ENCODE measurements at regions not wholly inside any gene's neighbourhood (a gene's known extent, or its start where the extent isn't known, plus 50 kb on each side); places are given as distances from the start of the nearest gene placed in this dataset.

- FAIRE-seq (no peak), DNase-seq (ENCODE audit: low read depth) (no peak)
- TF ChIP-seq EZH2 (IDR thresholded peaks at IDR 0.05; ENCODE audit: insufficient read depth, low read length) = no peak
- no peak for TF ChIP-seq CTCF (IDR thresholded peaks at IDR 0.05; ENCODE audit: insufficient read depth, low read depth, low read length)
- H3K9ac ChIP-seq (ENCODE audit: low read length) = no peak overlapping the region
- Mint-ChIP-seq H3K4me3 (ENCODE audit: unreplicated experiment) (no peak overlapping the region), H3K9me3 (ENCODE audit: unreplicated experiment) (no peaks in the 10 kb centered on the region), H3K27ac (ENCODE audit: unreplicated experiment) (no peak overlapping the region), H3K27me3 (ENCODE audit: low read depth, unreplicated experiment) (peaks cover 62% of the 10 kb centered on the region), H3K36me3 (ENCODE audit: low read depth, unreplicated experiment) (no peaks in the 10 kb centered on the region), H3K4me1 (ENCODE audit: low read depth, unreplicated experiment) (no peaks in the 10 kb centered on the region)
- no peaks in the 10 kb centered on the region for H3K9me3 ChIP-seq (ENCODE audit: insufficient read depth, low read depth, low read length)
- H3K4me3 ChIP-seq (ENCODE audit: insufficient read depth, low read depth, low read length) = no peak overlapping the region
- no peaks in the 10 kb centered on the region for H4K20me1 ChIP-seq (ENCODE audit: insufficient read depth, low read length)
- H2AFZ ChIP-seq (ENCODE audit: low read depth, low read length) = no peak overlapping the region
- no peaks in the 10 kb centered on the region for H3K36me3 ChIP-seq (ENCODE audit: insufficient read depth, low read length)
- no peak overlapping the region for H3K4me2 ChIP-seq (ENCODE audit: low read length)
- H3K27ac ChIP-seq (ENCODE audit: low read depth, low read length) = no peak overlapping the region
- H3K4me1 ChIP-seq (ENCODE audit: insufficient read depth, low read length) = no peaks in the 10 kb centered on the region
- H3K27me3 ChIP-seq (ENCODE audit: insufficient read depth, low read length) = peaks cover 22% of the 10 kb centered on the region
- no peaks in the 10 kb centered on the region for H3K79me2 ChIP-seq (ENCODE audit: insufficient read depth, low read length)
Observed at GRCh38 chr1:22317231-22317919, 134.3 kb upstream of the ZBTB40 start.

GRCh38 chr1:22317920-22318243 is 133.8 kb upstream of the ZBTB40 start:
- no peak overlapping the region for H2AFZ ChIP-seq (ENCODE audit: low read depth, low read length)
- no peak overlapping the region for H3K9ac ChIP-seq (ENCODE audit: low read length)
- peaks cover 58% of the 10 kb centered on the region for H3K27me3 Mint-ChIP-seq (ENCODE audit: low read depth, unreplicated experiment)
- TF ChIP-seq CTCF (IDR thresholded peaks at IDR 0.05; ENCODE audit: insufficient read depth, low read depth, low read length) = no peak
- H3K4me3 Mint-ChIP-seq (ENCODE audit: unreplicated experiment) = no peak overlapping the region
- H3K4me2 ChIP-seq (ENCODE audit: low read length) = no peak overlapping the region
- no peak overlapping the region for H3K27ac ChIP-seq (ENCODE audit: low read depth, low read length)
- no peaks in the 10 kb centered on the region for H3K36me3 Mint-ChIP-seq (ENCODE audit: low read depth, unreplicated experiment)
- no peaks in the 10 kb centered on the region for H3K79me2 ChIP-seq (ENCODE audit: insufficient read depth, low read length)
- H3K4me3 ChIP-seq (ENCODE audit: insufficient read depth, low read depth, low read length) = no peak overlapping the region
- DNase-seq (ENCODE audit: low read depth) = no peak
- H3K27ac Mint-ChIP-seq (ENCODE audit: unreplicated experiment) = no peak overlapping the region
- no peaks in the 10 kb centered on the region for H3K4me1 Mint-ChIP-seq (ENCODE audit: low read depth, unreplicated experiment)
- FAIRE-seq = no peak
- peaks cover 22% of the 10 kb centered on the region for H3K27me3 ChIP-seq (ENCODE audit: insufficient read depth, low read length)
- no peaks in the 10 kb centered on the region for H3K9me3 Mint-ChIP-seq (ENCODE audit: unreplicated experiment)
- no peaks in the 10 kb centered on the region for H3K36me3 ChIP-seq (ENCODE audit: insufficient read depth, low read length)
- no peaks in the 10 kb centered on the region for H3K4me1 ChIP-seq (ENCODE audit: insufficient read depth, low read length)
- H3K9me3 ChIP-seq (ENCODE audit: insufficient read depth, low read depth, low read length) = no peaks in the 10 kb centered on the region
- H4K20me1 ChIP-seq (ENCODE audit: insufficient read depth, low read length) = no peaks in the 10 kb centered on the region

- H3K4me1 Mint-ChIP-seq (ENCODE audit: low read depth, unreplicated experiment) = no peaks in the 10 kb centered on the region
- H3K27ac Mint-ChIP-seq (ENCODE audit: unreplicated experiment) = no peak overlapping the region
- Histone ChIP-seq H3K79me2 (ENCODE audit: insufficient read depth, low read length) (no peaks in the 10 kb centered on the region), H4K20me1 (ENCODE audit: insufficient read depth, low read length) (no peaks in the 10 kb centered on the region), H3K4me2 (ENCODE audit: low read length) (no peak overlapping the region), H3K9ac (ENCODE audit: low read length) (no peak overlapping the region), H3K9me3 (ENCODE audit: insufficient read depth, low read depth, low read length) (no peaks in the 10 kb centered on the region), H3K27me3 (ENCODE audit: insufficient read depth, low read length) (peaks cover 20% of the 10 kb centered on the region), H2AFZ (ENCODE audit: low read depth, low read length) (no peak overlapping the region), H3K4me3 (ENCODE audit: insufficient read depth, low read depth, low read length) (no peak overlapping the region), H3K36me3 (ENCODE audit: insufficient read depth, low read length) (no peaks in the 10 kb centered on the region), H3K4me1 (ENCODE audit: insufficient read depth, low read length) (no peaks in the 10 kb centered on the region), H3K27ac (ENCODE audit: low read depth, low read length) (no peak overlapping the region)
- H3K9me3 Mint-ChIP-seq (ENCODE audit: unreplicated experiment) = no peaks in the 10 kb centered on the region
- peaks cover 57% of the 10 kb centered on the region for H3K27me3 Mint-ChIP-seq (ENCODE audit: low read depth, unreplicated experiment)
- TF ChIP-seq EZH2 (IDR thresholded peaks at IDR 0.05; ENCODE audit: insufficient read depth, low read length) (peak; percentile 46), CTCF (IDR thresholded peaks at IDR 0.05; ENCODE audit: insufficient read depth, low read depth, low read length) (no peak)
- no peaks in the 10 kb centered on the region for H3K36me3 Mint-ChIP-seq (ENCODE audit: low read depth, unreplicated experiment)
- no peak for FAIRE-seq
- no peak for DNase-seq (ENCODE audit: low read depth)
- H3K4me3 Mint-ChIP-seq (ENCODE audit: unreplicated experiment) = no peak overlapping the region
Observed at GRCh38 chr1:22318279-22318981, 133.2 kb upstream of the ZBTB40 start.
